ELR (cell line): ENCODE measurements at regions not wholly inside any gene's neighbourhood (a gene's known extent, or its start where the extent isn't known, plus 50 kb on each side); places are given as distances from the start of the nearest gene placed in this dataset.
"Not testable (repeated sequence)": the region's sequence is repeated elsewhere in the genome, so short reads cannot be mapped to it uniquely, and the experiment has no call there.

Experiments
- DNase-seq: peaks from one replicate; pipeline ENCODE4 v3.0.0-alpha.2; 2015; ENCODE audit warnings: low read depth

DNA sequence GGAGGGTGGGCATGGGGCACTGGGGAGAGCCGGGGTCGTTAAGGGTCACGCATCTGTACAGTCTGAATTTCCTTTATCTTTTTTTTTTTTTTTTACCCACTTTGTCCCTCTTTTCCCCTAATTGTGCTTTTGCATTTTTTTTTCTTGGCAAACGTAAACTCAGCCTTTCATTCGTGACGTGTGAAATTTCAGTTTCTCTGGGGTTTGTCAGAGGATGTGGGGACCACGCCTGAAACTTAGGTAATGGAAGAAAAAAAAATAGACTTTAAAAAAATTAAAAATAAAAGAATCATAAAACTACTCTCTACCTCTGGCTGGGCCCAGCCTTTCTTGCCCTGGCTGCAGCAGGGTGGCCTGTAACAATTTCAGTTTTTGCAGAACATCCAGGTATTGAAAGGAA, 68.3 kb upstream of the ZNF658 start:
- DNase-seq: not testable (repeated sequence)

DNA sequence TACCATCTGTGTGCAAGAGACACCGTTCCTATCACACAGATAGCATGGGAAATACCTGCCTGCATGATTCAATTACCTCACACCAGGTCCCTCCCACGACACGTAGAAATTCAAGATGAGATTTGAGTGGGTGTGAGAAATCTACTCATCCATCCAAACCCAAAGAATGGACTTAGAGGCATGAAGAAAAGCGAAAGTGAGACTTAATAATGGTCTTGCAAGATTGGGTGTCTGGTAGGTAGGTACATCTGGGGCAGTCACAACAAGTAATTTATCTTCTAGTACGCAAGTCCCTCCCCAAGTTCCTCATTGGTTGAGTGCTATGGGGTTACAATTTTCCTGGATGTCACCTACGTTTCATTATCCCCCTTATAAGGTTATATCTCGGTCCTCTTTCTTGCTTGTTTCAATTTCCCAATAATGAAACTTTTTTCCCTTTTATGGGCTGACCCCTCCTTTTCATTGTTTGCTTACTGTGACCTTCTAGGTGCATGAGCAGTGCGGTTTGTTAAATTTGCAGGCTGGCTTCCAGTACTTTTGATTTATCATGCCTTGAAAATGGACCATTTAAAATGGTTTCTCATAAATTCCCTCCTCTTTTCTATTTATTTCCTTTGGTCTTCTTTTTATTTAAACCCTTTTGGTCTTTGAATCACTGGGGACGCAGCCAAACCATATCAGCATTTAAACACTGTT, 63.1 kb upstream of the ZNF658 start:
- DNase-seq: not testable (repeated sequence)
